ENCODE measurements at regions not wholly inside any gene's neighbourhood (a gene's known extent, or its start where the extent isn't known, plus 50 kb on each side); places are given as distances from the start of the nearest gene placed in this dataset.
A peak's percentile ranks its signal among the peaks of the same experiment; 100 is the strongest.

GRCh38 chr18:47735041-47735702, 195.3 kb downstream of the SMAD2 start:
- in situ Hi-C loops (cut with HindIII; ENCODE audit: low pct_ligation_motif_present, low sequenced_read_pairs), result no loop called here
- no peaks in the 10 kb centered on the region for H3K36me3 ChIP-seq (replicated peaks)
- no peak overlapping the region for H3K27ac ChIP-seq
- no peaks in the 10 kb centered on the region for H3K27me3 ChIP-seq (replicated peaks)
- no peak for DNase-seq
- no peak for TF ChIP-seq CTCF (IDR thresholded peaks at IDR 0.05; ENCODE audit: low read depth, low read length, missing control alignments)
- H3K4me3 ChIP-seq (ENCODE audit: low read depth, low read length), result no peak overlapping the region

- Histone ChIP-seq H3K36me3 (replicated peaks) (no peaks in the 10 kb centered on the region), H3K4me3 (ENCODE audit: low read depth, low read length) (no peak overlapping the region), H3K27me3 (replicated peaks) (no peaks in the 10 kb centered on the region), H3K27ac (no peak overlapping the region)
- in situ Hi-C loops (cut with HindIII; ENCODE audit: low pct_ligation_motif_present, low sequenced_read_pairs), result no loop called here
- TF ChIP-seq CTCF (IDR thresholded peaks at IDR 0.05; ENCODE audit: low read depth, low read length, missing control alignments), result no peak
- no peak for DNase-seq
These were observed 199.2 kb downstream of the SMAD2 start for GRCh38 chr18:47731276-47731675.

- Histone ChIP-seq H3K36me3 (replicated peaks) (no peaks in the 10 kb centered on the region), H3K4me3 (ENCODE audit: low read depth, low read length) (no peak overlapping the region), H3K27ac (no peak overlapping the region), H3K27me3 (replicated peaks) (no peaks in the 10 kb centered on the region)
- DNase-seq, result peak; percentile 15
- in situ Hi-C loops (cut with HindIII; ENCODE audit: low pct_ligation_motif_present, low sequenced_read_pairs), result no loop called here
- TF ChIP-seq CTCF (IDR thresholded peaks at IDR 0.05; ENCODE audit: low read depth, low read length, missing control alignments), result no peak
These were observed 199.7 kb downstream of the SMAD2 start for GRCh38 chr18:47730795-47731194.

GRCh38 chr18:47729356-47729755, 201.1 kb downstream of the SMAD2 start:
- no peak for TF ChIP-seq CTCF (IDR thresholded peaks at IDR 0.05; ENCODE audit: low read depth, low read length, missing control alignments)
- Histone ChIP-seq H3K27me3 (replicated peaks) (no peaks in the 10 kb centered on the region), H3K4me3 (ENCODE audit: low read depth, low read length) (no peak overlapping the region), H3K36me3 (replicated peaks) (no peaks in the 10 kb centered on the region), H3K27ac (no peak overlapping the region)
- in situ Hi-C loops (cut with HindIII; ENCODE audit: low pct_ligation_motif_present, low sequenced_read_pairs), result no loop called here
- DNase-seq, result no peak

GRCh38 chr18:47728921-47729320, 201.5 kb downstream of the SMAD2 start:
- Histone ChIP-seq H3K4me3 (ENCODE audit: low read depth, low read length) (no peak overlapping the region), H3K36me3 (replicated peaks) (no peaks in the 10 kb centered on the region), H3K27me3 (replicated peaks) (no peaks in the 10 kb centered on the region), H3K27ac (no peak overlapping the region)
- no peak for TF ChIP-seq CTCF (IDR thresholded peaks at IDR 0.05; ENCODE audit: low read depth, low read length, missing control alignments)
- no peak for DNase-seq
- in situ Hi-C loops (cut with HindIII; ENCODE audit: low pct_ligation_motif_present, low sequenced_read_pairs), result no loop called here

GRCh38 chr18:47727409-47727808, 203.1 kb downstream of the SMAD2 start:
- in situ Hi-C loops (cut with HindIII; ENCODE audit: low pct_ligation_motif_present, low sequenced_read_pairs), result no loop called here
- TF ChIP-seq CTCF (IDR thresholded peaks at IDR 0.05; ENCODE audit: low read depth, low read length, missing control alignments), result no peak
- no peak for DNase-seq

More at GRCh38 chr18:47727409-47727808, 203.1 kb downstream of the SMAD2 start:
- no peaks in the 10 kb centered on the region for H3K36me3 ChIP-seq (replicated peaks)
- H3K4me3 ChIP-seq (ENCODE audit: low read depth, low read length), result no peak overlapping the region
- no peak overlapping the region for H3K27ac ChIP-seq
- H3K27me3 ChIP-seq (replicated peaks), result no peaks in the 10 kb centered on the region
